HFFc6 (cell line): ENCODE measurements at regions not wholly inside any gene's neighbourhood (a gene's known extent, or its start where the extent isn't known, plus 50 kb on each side); places are given as distances from the start of the nearest gene placed in this dataset.

Source experiments
- DNase-seq: peaks from one replicate; pipeline ENCODE4 v3.0.0-alpha.2; 2018
- H3K27ac Mint-ChIP-seq: 2 replicates; pipeline ENCODE4 v1.8.0; 2020; ENCODE audit warnings: mild to moderate bottlenecking, mixed read lengths
- H3K27me3 Mint-ChIP-seq: 2 replicates; pipeline ENCODE4 v1.8.0; 2021; ENCODE audit warnings: mild to moderate bottlenecking, moderate library complexity, mixed read lengths; ENCODE audit not compliant: insufficient read depth
- H3K36me3 Mint-ChIP-seq: 2 replicates; pipeline ENCODE4 v1.8.0; 2021; ENCODE audit warnings: low read depth, mixed read lengths
- H3K4me1 Mint-ChIP-seq: 2 replicates; pipeline ENCODE4 v1.8.0; 2020; ENCODE audit warnings: low read depth, mixed read lengths
- H3K4me3 Mint-ChIP-seq: 2 replicates; pipeline ENCODE4 v1.8.0; 2020; ENCODE audit warnings: mild to moderate bottlenecking, moderate library complexity, mixed read lengths
- H3K9me3 Mint-ChIP-seq: 2 replicates; pipeline ENCODE4 v1.8.0; 2020; ENCODE audit warnings: mild to moderate bottlenecking, mixed read lengths
- CTCF ChIP-seq: fragments of 200-600 bp; sonication (generic); IDR thresholded peaks from 2 replicates; pipeline ENCODE4 v1.5.0; 2021; ENCODE audit warnings: antibody characterized with exemption, mild to moderate bottlenecking

DNA sequence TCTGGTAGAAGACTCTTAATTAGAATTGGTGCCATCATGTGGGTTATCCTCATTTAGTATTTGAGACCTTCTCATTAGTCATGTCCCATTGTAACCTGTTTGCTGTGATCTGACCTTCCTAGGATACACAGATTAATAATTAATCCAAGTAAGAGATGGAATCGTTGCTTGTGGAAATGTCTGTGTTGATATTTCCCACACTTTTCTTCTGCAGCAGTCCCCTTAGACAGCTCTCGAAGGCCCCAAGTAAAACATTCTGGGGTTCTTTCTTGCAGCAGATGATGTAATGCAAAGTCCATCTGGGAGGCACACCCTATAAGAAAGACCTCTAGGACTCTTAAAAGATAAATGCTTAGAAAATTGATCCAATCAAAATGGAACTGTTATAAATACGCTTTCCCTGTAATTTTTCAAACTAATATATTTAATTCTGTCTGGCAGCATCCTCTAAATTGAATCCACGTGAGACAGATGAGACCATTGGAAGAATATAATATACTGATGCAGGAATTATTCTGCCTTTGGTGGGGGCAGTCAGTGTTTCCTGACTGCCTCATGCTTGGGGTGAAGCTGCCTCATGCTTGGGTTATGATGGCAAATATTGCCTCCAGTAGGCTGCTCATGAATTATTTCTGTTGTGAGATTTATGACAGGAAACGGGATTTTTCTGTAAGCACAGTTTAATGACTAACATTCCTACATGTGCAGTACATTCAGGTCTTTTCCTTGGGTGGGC lies 54.5 kb upstream of the ARMC2 start:
- Mint-ChIP-seq H3K27me3 (no peaks in the 10 kb centered on the region; the same call in 1 of the 2 replicates), H3K4me1 (peaks cover 15% of the 10 kb centered on the region), H3K36me3 (peaks cover 3% of the 10 kb centered on the region), H3K27ac (no peak overlapping the region), H3K4me3 (no peak overlapping the region), H3K9me3 (no peaks in the 10 kb centered on the region; the same call in 1 of the 2 replicates)
- TF ChIP-seq CTCF = no peak
- DNase-seq = no peak

DNA sequence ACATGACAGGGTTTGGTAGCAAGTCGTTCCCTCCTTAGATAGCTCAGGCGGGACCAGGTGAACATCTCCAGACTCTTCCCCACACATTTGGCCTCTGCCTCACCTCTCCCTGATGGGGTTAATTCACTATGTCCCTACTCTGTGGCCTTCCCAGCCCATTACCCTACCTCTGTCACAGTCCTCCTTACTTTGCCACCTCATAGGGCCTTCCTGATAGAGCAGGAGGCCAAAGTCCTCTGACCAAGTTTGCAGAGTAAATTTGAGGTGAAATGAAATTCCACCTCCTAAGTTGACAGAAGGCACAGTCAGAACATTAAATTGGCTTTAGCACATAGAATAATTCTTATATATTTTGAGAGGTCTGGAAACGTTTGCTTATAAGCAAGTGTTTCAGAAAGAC lies 53.1 kb upstream of the ARMC2 start:
- Mint-ChIP-seq H3K27me3 (peaks cover 2% of the 10 kb centered on the region), H3K27ac (no peak overlapping the region), H3K4me1 (peaks cover 15% of the 10 kb centered on the region), H3K36me3 (no peaks in the 10 kb centered on the region), H3K4me3 (no peak overlapping the region), H3K9me3 (no peaks in the 10 kb centered on the region)
- no peak for DNase-seq
- TF ChIP-seq CTCF = no peak

- Mint-ChIP-seq H3K4me3 (no peak overlapping the region), H3K4me1 (peaks cover 15% of the 10 kb centered on the region)
These were observed 52.4 kb upstream of the ARMC2 start for GRCh38 chr6:108795814-108796213.

DNA sequence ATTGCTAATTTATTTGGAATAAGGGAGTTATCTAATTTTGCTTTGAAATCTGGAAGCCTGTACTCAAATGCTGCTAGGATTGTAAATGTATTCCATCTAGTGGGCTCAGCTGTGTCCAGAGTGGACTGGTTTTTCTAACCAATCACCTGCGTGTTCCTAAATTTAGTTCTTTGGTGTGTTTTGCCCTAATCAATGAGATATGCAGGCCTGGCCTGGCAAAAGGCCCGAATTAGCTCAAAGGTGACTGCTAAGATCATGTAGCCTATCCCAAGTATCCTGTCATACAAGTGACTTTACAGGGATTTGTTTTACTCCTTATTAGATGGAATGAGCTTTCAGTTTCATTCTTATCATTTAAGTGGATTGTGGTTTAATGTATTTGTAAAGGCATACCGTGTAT lies 51.3 kb upstream of the ARMC2 start:
- DNase-seq = no peak
- H3K36me3 Mint-ChIP-seq = no peaks in the 10 kb centered on the region
- H3K27me3 Mint-ChIP-seq = peaks cover 2% of the 10 kb centered on the region
- no peak overlapping the region for H3K27ac Mint-ChIP-seq
- peaks cover 15% of the 10 kb centered on the region for H3K4me1 Mint-ChIP-seq
- TF ChIP-seq CTCF = no peak
- H3K4me3 Mint-ChIP-seq = 0 out of 2 replicates have a peak overlapping the region, but pooled peaks have one; percentile 13
- H3K9me3 Mint-ChIP-seq = no peaks in the 10 kb centered on the region

More at GRCh38 chr6:108795814-108796213, 52.4 kb upstream of the ARMC2 start:
- no peak overlapping the region for H3K27ac Mint-ChIP-seq
- H3K36me3 Mint-ChIP-seq = no peaks in the 10 kb centered on the region
- H3K9me3 Mint-ChIP-seq = no peaks in the 10 kb centered on the region
- no peak for DNase-seq
- peaks cover 2% of the 10 kb centered on the region for H3K27me3 Mint-ChIP-seq
- no peak for TF ChIP-seq CTCF

GRCh38 chr6:108797951-108798669 lies 50.1 kb upstream of the ARMC2 start:
- no peaks in the 10 kb centered on the region for H3K9me3 Mint-ChIP-seq
- no peak overlapping the region for H3K27ac Mint-ChIP-seq
- TF ChIP-seq CTCF = no peak
- peaks cover 15% of the 10 kb centered on the region for H3K4me1 Mint-ChIP-seq
- no peak for DNase-seq
- peaks cover 2% of the 10 kb centered on the region for H3K27me3 Mint-ChIP-seq
- no peak overlapping the region for H3K4me3 Mint-ChIP-seq
- no peaks in the 10 kb centered on the region for H3K36me3 Mint-ChIP-seq
